ENCODE measurements at regions not wholly inside any gene's neighbourhood (a gene's known extent, or its start where the extent isn't known, plus 50 kb on each side); places are given as distances from the start of the nearest gene placed in this dataset.

DNA sequence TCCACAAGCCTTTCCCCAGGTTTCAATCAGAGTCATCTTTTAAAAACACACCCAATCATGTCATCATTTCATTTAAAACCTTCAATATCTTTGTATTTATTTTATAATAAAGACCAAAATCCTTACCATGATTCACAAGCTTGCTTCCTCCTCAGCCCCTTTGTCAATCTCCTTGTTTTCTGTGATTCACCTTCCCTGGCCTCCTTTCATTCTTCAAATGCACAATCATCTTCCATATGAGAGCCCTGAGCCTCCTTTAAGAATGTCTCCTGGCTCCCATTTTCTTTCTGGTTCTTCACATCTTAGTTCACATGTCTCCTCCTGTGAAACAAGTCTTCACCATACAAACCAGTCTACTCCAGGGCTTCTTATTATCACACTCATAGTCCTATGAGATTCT, 904.0 kb downstream of the SORCS3 start:
- DNase-seq (ENCODE audit: low read depth) = no peak

GRCh38 chr10:105540381-105540780, 899.3 kb downstream of the SORCS3 start:
- no peak for DNase-seq (ENCODE audit: low read depth)

GRCh38 chr10:105538874-105539273, 897.8 kb downstream of the SORCS3 start:
- no peak for DNase-seq (ENCODE audit: low read depth)

DNA sequence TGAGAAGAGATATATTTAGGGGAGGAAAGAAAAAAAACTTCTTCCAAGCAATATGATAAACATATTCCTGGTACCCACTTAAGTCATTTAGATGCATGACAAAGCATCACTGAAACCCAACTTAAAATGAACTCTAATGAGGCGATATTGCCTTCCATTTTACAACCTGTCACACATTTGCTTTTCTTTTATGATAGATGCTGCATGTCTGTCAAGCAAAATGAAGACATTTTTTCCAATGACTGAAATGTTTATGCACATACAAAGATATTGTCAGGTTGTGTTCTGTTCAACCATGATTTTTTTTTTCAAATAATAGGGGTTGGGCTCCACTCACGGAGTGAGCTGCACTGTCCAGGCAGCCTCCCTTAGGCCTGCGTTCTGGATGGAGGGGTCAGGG, 894.4 kb downstream of the SORCS3 start:
- no peak for DNase-seq (ENCODE audit: low read depth)

DNA sequence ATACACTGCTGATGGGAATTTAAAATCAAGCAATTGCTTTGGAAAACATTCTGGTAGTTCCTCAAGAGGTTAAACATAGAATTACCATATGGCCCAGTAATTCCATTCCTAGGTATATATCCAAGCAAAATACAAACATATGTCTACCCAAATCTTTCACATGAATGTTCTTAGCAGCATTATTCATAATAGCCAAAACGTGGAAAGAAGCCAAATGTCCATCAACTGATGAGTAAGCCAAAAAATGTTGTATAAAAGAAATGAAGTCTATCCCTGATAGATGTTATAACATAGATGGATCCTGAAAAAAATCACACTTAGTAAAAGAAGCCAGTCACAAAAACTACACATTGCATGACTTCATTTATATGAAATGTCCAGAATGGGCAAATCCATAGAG, 893.0 kb downstream of the SORCS3 start:
- DNase-seq (ENCODE audit: low read depth) = no peak

GRCh38 chr10:105516511-105516910, 875.4 kb downstream of the SORCS3 start:
- no peak for DNase-seq (ENCODE audit: low read depth)

- DNase-seq (ENCODE audit: low read depth) = no peak
Measured at GRCh38 chr10:105514106-105514505, 873.0 kb downstream of the SORCS3 start.

- no peak for DNase-seq (ENCODE audit: low read depth)
Measured at GRCh38 chr10:105509517-105509916, 868.4 kb downstream of the SORCS3 start.

DNA sequence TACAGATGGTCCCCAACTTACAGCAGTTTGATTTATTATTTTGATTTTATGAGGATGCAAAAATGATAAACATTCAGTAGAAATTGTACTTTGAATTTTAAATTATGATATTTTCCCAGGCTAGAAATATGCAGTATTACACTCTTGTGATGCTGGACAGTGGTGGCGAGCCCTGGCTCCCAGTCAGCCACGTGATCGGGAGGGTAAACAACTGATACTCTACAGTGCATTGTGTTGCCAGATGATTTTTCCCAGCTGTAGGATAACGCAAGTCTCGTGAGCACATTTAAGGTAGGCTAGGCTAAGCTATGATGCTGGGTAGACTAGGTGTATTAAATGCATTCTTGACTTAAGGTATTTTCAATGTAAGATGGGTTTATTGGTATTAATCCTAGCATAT, 865.2 kb downstream of the SORCS3 start:
- DNase-seq (ENCODE audit: low read depth) = no peak

DNA sequence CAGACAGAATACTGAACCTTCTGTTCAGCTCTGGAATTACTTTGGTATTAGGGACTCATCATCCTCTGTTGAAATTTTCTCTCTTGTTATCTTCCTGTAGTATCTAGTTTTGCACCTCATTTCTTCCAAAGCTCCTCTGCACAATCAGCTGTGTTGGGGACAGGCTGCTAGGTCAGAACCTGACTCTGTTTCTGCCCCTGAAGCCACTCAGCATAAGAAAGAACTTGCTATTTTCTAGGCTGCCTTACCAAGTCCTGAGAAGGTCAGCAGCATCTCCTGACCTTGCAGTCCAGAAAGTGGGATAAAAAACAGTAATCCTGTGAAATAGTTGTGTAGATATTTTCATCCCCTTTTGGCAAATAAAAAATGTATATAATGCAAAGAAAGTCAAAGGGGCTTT, 862.6 kb downstream of the SORCS3 start:
- no peak for DNase-seq (ENCODE audit: low read depth)

DNA sequence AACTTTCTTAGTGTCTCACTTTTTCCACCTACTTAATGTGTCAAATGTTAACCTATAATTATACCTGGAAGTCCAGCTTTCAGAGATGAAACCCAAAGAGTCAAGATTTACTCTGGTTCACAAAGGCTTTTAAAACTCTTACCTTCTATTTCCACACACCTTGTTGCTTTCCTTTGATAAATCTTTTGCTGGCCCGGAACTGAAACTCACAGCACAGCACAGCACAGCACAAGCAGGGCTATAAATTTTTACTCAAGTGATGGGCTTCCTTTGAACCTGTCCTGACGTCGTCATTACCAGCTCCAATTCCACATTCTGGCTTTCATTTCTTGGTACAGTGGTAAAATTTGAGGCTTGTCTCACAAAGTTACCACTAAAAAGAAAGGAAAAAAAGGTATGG, 861.0 kb downstream of the SORCS3 start:
- no peak for DNase-seq (ENCODE audit: low read depth)

DNA sequence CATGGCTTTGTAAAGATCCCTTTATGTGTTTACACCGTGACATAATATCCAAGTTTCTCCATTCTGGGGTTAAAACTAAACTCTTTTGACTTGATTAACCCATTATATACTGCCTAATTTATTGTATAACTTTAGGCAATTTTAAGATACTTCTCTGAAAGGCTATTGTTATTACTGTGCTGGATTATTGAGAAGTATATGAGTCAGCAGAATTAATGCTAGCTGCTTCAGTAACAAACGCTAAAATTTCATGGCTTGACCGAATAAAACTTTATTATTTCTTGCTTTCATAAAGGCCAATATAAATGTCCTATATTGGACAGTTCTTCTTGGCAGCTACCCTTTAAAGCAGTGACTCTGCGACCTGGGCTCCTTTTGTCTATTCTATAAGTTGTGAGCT, 853.9 kb downstream of the SORCS3 start:
- no peak for DNase-seq (ENCODE audit: low read depth)

- DNase-seq (ENCODE audit: low read depth) = no peak
Measured at GRCh38 chr10:105494303-105494702, 853.2 kb downstream of the SORCS3 start.

GRCh38 chr10:105473170-105473569, 832.1 kb downstream of the SORCS3 start:
- no peak for DNase-seq (ENCODE audit: low read depth)

- no peak for DNase-seq (ENCODE audit: low read depth)
Measured at GRCh38 chr10:105468759-105469158, 827.7 kb downstream of the SORCS3 start.

- no peak for DNase-seq (ENCODE audit: low read depth)
Measured at GRCh38 chr10:105466521-105466920, 825.4 kb downstream of the SORCS3 start.

DNA sequence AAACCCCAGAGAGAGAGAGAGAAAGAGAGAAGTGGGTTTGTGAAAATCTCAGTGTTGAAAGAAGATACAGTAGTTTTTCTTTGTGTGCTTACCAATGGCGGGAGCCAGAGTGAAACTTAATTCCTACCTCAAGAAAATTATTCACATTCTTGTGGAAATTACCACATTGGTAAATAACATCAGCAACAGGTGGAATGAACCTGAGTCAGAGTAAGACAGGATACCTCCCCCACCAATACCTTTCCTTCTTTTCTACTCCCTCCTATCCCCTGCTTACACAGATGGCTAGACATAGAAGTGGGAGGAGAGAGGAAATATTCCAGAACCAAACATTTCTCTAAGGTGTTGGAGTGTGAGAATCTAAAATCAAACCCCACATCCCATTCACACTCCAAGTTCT, 793.9 kb downstream of the SORCS3 start:
- DNase-seq (ENCODE audit: low read depth) = no peak

DNA sequence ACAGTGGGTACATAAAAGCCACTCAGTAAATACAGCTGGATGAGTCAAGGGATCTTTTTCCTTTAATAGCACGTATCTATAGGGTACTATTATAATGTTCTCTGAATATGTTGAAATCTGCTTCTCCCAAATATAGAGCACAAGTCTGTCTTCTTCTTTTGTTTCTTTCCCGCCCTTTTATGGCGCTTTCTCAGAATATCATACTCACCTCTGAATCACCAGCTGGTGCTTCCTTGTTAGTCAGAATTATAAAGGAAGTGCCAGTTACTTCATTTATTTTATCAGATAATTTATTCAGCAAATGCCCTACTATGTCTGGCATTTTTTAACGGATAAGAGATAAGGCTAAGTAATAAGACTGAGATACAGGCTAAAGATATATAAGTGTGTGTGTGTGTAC, 772.9 kb downstream of the SORCS3 start:
- no peak for DNase-seq (ENCODE audit: low read depth)

GRCh38 chr10:105409370-105409769, 768.3 kb downstream of the SORCS3 start:
- DNase-seq (ENCODE audit: low read depth) = no peak

- DNase-seq (ENCODE audit: low read depth) = no peak
Measured at GRCh38 chr10:105406488-105406887, 765.4 kb downstream of the SORCS3 start.

GRCh38 chr10:105398202-105398601, 757.1 kb downstream of the SORCS3 start:
- no peak for DNase-seq (ENCODE audit: low read depth)

DNA sequence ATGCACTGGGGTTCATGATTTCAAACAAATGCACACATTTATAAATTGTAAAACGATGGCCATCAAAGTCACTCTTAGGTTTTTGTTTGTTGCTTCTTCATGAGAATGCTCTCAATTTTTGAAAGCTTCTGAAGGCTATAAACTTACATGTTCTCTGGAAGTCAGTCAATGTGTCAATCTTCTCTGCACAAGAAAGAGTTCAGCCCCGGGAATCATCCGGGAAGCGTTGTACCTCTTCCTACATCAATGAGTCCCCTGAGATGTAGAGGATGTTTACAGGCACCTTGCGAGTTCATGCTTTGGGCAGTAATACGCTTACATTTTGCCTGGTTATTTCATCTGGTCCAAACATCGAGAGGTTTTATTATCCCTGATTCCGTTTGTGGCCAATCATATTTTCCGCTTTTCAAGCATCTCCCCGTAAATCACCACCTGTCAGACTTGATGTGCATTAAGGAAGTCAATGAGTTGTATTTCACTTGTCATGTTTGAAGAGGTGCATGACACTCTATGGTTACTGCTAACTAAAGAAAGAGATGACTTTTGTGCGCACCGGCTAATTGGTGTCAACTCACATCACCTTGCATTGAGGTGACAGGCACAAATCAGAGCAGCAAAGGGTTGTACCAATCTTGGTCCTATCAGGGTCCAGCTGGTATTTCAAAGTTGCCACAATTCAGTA, 750.7 kb downstream of the SORCS3 start:
- no peak for DNase-seq (ENCODE audit: low read depth)

DNA sequence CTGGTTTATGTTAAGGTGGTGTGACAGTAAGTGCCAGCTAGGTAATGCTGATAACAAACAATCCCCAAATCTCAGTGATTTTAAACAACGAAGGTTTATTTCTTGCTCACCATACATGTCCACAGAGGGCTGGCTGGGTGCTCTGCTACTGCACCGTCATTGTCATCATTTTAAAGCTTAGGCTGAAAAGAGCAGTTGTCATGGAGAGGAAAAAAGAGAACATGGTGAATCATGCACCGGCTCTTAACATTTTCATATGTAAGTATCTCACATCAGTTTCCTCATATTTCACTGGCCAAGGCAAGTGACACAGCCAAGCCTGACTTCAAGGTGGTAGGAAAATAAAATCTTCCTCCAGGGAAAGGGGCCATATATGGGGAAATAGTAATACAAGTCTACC, 746.9 kb downstream of the SORCS3 start:
- no peak for DNase-seq (ENCODE audit: low read depth)

DNA sequence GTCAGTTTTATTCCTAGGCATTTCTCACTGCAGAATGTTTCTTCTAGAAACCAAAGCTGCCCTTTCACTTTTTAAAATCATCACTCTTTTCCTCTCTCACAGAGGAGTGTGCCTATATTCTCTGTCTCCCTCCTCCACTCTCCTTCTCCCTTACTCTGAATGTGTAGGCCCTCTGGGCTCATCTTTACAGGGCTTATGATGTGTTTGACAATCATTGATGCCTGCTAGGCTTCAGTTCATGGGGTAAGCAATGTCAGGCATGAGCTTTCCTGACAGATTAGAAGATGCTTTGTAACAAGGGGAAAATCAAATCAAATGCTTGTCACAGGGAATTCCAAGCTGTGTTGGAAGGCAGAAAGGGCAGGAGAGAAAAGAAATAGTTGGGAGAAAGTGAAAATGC, 742.9 kb downstream of the SORCS3 start:
- DNase-seq (ENCODE audit: low read depth) = no peak

GRCh38 chr10:105370692-105371091, 729.6 kb downstream of the SORCS3 start:
- no peak for DNase-seq (ENCODE audit: low read depth)

Measured in stromal cell of bone marrow (primary cell).